ENCODE measurements at regions not wholly inside any gene's neighbourhood (a gene's known extent, or its start where the extent isn't known, plus 50 kb on each side); places are given as distances from the start of the nearest gene placed in this dataset.

DNA sequence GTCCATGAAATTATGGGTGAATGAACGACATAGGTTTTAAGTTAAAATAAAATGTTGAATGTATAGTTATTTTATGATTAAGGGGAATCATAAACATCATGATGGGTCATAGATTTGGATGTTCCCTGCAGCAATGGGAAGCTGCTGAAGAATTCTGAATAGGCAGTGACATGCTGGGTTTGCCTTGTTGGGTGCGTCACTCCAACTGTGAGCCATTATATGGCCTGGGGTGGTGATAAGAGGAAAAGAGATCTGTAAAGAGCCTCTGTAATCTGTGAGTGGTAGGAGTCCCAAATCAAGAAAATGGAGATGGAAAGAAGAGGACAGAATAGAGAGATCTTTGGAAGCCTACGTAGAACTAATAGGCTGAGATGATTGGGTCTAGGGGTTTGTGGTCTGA lies 58.1 kb upstream of the GPR26 start:
- H3K27ac ChIP-seq (ENCODE audit: extremely low read depth, low read depth, low read length): no peak overlapping the region
- no peak overlapping the region for H3K4me3 ChIP-seq (ENCODE audit: low read depth, low read length)
- H3K9me3 ChIP-seq (ENCODE audit: control insufficient read depth, insufficient read depth, low read depth, low read length): no peaks in the 10 kb centered on the region
- no peaks in the 10 kb centered on the region for H3K4me1 ChIP-seq (ENCODE audit: control insufficient read depth, insufficient read depth, low read length)
- H3K36me3 ChIP-seq (ENCODE audit: control insufficient read depth in 2 of 2, insufficient read depth in 1 of 2, low read length in 2 of 2): no peaks in the 10 kb centered on the region
- TF ChIP-seq ZNF302 (tag by site-specific recombination; IDR thresholded peaks at IDR 0.05; ENCODE audit: low read depth) (no peak), ZIC2 (tag by site-specific recombination; IDR thresholded peaks at IDR 0.05) (peak; percentile 70), ZNF138 (tag by site-specific recombination; IDR thresholded peaks at IDR 0.05; ENCODE audit: borderline replicate concordance) (no peak)
- ChIA-PET POLR2A (no interaction called here), CTCF (no interaction called here)

DNA sequence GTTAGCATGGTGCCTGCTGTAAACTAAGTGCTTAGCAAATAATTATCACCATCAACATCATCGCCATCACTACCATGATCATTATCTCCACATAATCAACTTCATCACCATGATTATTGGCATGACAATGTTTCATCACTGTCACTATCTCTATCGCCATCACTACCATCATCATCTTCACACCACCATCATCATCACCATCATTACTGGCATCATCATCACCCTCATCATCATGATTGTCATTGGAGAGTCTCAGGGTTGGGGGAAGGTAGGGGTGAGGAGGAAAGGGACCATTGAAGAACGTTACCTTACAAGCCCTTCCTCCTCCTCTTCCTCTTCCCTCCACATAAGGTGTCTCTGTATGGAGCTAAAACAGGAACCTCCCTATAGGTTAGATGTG lies 54.9 kb upstream of the GPR26 start:
- no peaks in the 10 kb centered on the region for H3K36me3 ChIP-seq (ENCODE audit: control insufficient read depth in 2 of 2, insufficient read depth in 1 of 2, low read length in 2 of 2)
- H3K27ac ChIP-seq (ENCODE audit: extremely low read depth, low read depth, low read length): no peak overlapping the region
- no peaks in the 10 kb centered on the region for H3K9me3 ChIP-seq (ENCODE audit: control insufficient read depth, insufficient read depth, low read depth, low read length)
- ChIA-PET POLR2A (no interaction called here), CTCF (interaction anchor here (0.9 to 1.0 kb wide), 2 partner anchors 29 to 38 kb away, joined by 3 read pairs; no protein-coding TSS in a partner anchor)
- TF ChIP-seq ZNF121 (tag by site-specific recombination; IDR thresholded peaks at IDR 0.05) (no peak), ZNF114 (tag by site-specific recombination; IDR thresholded peaks at IDR 0.05) (no peak), GLI4 (tag by site-specific recombination; IDR thresholded peaks at IDR 0.05) (no peak), ZNF274 (IDR thresholded peaks at IDR 0.05; ENCODE audit: low read length) (no peak), ZNF274 (tag by site-specific recombination; IDR thresholded peaks at IDR 0.05; ENCODE audit: borderline replicate concordance) (no peak), ZNF747 (tag by site-specific recombination; IDR thresholded peaks at IDR 0.05) (no peak), ZNF610 (tag by site-specific recombination; IDR thresholded peaks at IDR 0.05; ENCODE audit: borderline replicate concordance) (no peak)
- TF ChIP-seq, protein P1, sequence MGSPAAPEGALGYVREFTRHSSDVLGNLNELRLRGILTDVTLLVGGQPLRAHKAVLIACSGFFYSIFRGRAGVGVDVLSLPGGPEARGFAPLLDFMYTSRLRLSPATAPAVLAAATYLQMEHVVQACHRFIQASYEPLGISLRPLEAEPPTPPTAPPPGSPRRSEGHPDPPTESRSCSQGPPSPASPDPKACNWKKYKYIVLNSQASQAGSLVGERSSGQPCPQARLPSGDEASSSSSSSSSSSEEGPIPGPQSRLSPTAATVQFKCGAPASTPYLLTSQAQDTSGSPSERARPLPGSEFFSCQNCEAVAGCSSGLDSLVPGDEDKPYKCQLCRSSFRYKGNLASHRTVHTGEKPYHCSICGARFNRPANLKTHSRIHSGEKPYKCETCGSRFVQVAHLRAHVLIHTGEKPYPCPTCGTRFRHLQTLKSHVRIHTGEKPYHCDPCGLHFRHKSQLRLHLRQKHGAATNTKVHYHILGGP (tag by site-specific recombination; IDR thresholded peaks at IDR 0.05): no peak
- TF ChIP-seq, protein P2, sequence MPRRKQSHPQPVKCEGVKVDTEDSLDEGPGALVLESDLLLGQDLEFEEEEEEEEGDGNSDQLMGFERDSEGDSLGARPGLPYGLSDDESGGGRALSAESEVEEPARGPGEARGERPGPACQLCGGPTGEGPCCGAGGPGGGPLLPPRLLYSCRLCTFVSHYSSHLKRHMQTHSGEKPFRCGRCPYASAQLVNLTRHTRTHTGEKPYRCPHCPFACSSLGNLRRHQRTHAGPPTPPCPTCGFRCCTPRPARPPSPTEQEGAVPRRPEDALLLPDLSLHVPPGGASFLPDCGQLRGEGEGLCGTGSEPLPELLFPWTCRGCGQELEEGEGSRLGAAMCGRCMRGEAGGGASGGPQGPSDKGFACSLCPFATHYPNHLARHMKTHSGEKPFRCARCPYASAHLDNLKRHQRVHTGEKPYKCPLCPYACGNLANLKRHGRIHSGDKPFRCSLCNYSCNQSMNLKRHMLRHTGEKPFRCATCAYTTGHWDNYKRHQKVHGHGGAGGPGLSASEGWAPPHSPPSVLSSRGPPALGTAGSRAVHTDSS (tag by site-specific recombination; IDR thresholded peaks at IDR 0.05): peak; percentile 64
- no peak overlapping the region for H3K4me3 ChIP-seq (ENCODE audit: low read depth, low read length)
- no peaks in the 10 kb centered on the region for H3K4me1 ChIP-seq (ENCODE audit: control insufficient read depth, insufficient read depth, low read length)

DNA sequence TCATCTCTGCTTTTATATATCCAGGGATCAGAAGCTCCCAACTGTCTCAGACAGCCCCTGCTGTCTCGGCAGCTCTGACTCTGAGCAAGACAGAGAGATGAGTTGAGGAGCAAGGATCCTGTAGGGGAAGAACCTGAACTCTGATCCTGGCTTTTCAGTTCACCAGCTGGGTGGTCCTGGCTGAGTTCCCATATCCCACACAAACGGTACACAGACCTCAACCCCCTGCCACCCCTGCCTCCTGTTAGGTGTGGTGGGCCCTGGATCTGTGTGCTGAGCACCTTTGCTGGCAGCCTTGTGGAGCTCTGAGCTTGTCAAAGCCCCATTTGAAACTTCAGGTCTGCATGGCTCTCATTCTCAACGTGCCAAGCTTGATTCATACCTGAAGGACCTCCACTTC lies 54.3 kb upstream of the GPR26 start:
- CTCF ChIA-PET: interaction anchor here (1.0 to 1.6 kb wide), 2 partner anchors 30 to 356 kb away, joined by 3 to 4 read pairs; no protein-coding TSS in a partner anchor
- Histone ChIP-seq H3K4me1 (ENCODE audit: control insufficient read depth, insufficient read depth, low read length) (no peaks in the 10 kb centered on the region), H3K36me3 (ENCODE audit: control insufficient read depth in 2 of 2, insufficient read depth in 1 of 2, low read length in 2 of 2) (no peaks in the 10 kb centered on the region), H3K9me3 (ENCODE audit: control insufficient read depth, insufficient read depth, low read depth, low read length) (no peaks in the 10 kb centered on the region), H3K27ac (ENCODE audit: extremely low read depth, low read depth, low read length) (no peak overlapping the region), H3K4me3 (ENCODE audit: low read depth, low read length) (no peak overlapping the region)
- POLR2A ChIA-PET: no interaction called here
- TF ChIP-seq, protein P3, sequence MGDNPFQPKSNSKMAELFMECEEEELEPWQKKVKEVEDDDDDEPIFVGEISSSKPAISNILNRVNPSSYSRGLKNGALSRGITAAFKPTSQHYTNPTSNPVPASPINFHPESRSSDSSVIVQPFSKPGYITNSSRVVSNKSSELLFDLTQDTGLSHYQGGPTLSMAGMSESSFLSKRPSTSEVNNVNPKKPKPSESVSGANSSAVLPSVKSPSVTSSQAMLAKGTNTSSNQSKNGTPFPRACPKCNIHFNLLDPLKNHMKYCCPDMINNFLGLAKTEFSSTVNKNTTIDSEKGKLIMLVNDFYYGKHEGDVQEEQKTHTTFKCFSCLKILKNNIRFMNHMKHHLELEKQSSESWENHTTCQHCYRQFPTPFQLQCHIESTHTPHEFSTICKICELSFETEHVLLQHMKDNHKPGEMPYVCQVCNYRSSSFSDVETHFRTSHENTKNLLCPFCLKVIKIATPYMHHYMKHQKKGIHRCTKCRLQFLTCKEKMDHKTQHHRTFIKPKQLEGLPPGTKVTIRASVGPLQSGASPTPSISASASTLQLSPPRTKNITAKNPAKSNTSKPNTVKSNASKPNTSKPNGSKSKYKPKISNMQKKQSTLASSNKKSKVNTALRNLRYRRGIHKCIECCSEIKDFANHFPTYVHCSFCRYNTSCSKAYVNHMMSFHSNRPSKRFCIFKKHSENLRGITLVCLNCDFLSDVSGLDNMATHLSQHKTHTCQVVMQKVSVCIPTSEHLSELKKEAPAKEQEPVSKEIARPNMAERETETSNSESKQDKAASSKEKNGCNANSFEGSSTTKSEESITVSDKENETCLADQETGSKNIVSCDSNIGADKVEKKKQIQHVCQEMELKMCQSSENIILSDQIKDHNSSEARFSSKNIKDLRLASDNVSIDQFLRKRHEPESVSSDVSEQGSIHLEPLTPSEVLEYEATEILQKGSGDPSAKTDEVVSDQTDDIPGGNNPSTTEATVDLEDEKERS (tag by site-specific recombination; IDR thresholded peaks at IDR 0.05): no peak
- TF ChIP-seq ZFP69B (tag by site-specific recombination; IDR thresholded peaks at IDR 0.05): no peak
- TF ChIP-seq ZNF23 (tag by site-specific recombination; IDR thresholded peaks at IDR 0.05; ENCODE audit: borderline replicate concordance): no peak
- TF ChIP-seq ZNF37A (tag by site-specific recombination; IDR thresholded peaks at IDR 0.05): no peak
- TF ChIP-seq ZNF133 (tag by site-specific recombination; IDR thresholded peaks at IDR 0.05): no peak
- TF ChIP-seq ZNF585B (tag by site-specific recombination; IDR thresholded peaks at IDR 0.05): no peak

All from HEK293 (cell line).